UCSD-AML1 (cell line): ENCODE measurements at regions not wholly inside any gene's neighbourhood (a gene's known extent, or its start where the extent isn't known, plus 50 kb on each side); places are given as distances from the start of the nearest gene placed in this dataset.

Experiments
- DNase-seq: peaks from one replicate; lab custom pipeline; 2025; ENCODE audit not compliant: unreplicated experiment; lab: John Stamatoyannopoulos, UW

- no peak for DNase-seq
These were observed 204.2 kb downstream of the USP12 start for GRCh38 chr13:26967119-26968038.

GRCh38 chr13:26966701-26967080 is 204.9 kb downstream of the USP12 start:
- no peak for DNase-seq

GRCh38 chr13:26965952-26966700 is 205.5 kb downstream of the USP12 start:
- DNase-seq: no peak

- DNase-seq: no peak
These were observed 204.0 kb upstream of the GPR12 start for GRCh38 chr13:26964278-26965250.

GRCh38 chr13:26962671-26963070 is 202.1 kb upstream of the GPR12 start:
- DNase-seq: no peak

- no peak for DNase-seq
These were observed 201.5 kb upstream of the GPR12 start for GRCh38 chr13:26961890-26962615.

GRCh38 chr13:26957182-26957581 is 196.6 kb upstream of the GPR12 start:
- DNase-seq: no peak

GRCh38 chr13:26956522-26957142 is 196.0 kb upstream of the GPR12 start:
- DNase-seq: no peak

- DNase-seq: no peak
These were observed 194.4 kb upstream of the GPR12 start for GRCh38 chr13:26954976-26955375.

- DNase-seq: no peak
These were observed 192.7 kb upstream of the GPR12 start for GRCh38 chr13:26953291-26953690.

GRCh38 chr13:26952551-26953143 is 192.1 kb upstream of the GPR12 start:
- DNase-seq: no peak

- no peak for DNase-seq
These were observed 191.1 kb upstream of the GPR12 start for GRCh38 chr13:26951581-26952177.

GRCh38 chr13:26950968-26951367 is 190.4 kb upstream of the GPR12 start:
- no peak for DNase-seq

GRCh38 chr13:26950546-26950945 is 190.0 kb upstream of the GPR12 start:
- no peak for DNase-seq

GRCh38 chr13:26949701-26950502 is 189.3 kb upstream of the GPR12 start:
- no peak for DNase-seq

GRCh38 chr13:26948353-26948752 is 187.8 kb upstream of the GPR12 start:
- no peak for DNase-seq

GRCh38 chr13:26946684-26947343 is 186.2 kb upstream of the GPR12 start:
- DNase-seq: no peak

GRCh38 chr13:26943748-26944147 is 183.2 kb upstream of the GPR12 start:
- no peak for DNase-seq
